ENCODE measurements at regions not wholly inside any gene's neighbourhood (a gene's known extent, or its start where the extent isn't known, plus 50 kb on each side); places are given as distances from the start of the nearest gene placed in this dataset.

DNA sequence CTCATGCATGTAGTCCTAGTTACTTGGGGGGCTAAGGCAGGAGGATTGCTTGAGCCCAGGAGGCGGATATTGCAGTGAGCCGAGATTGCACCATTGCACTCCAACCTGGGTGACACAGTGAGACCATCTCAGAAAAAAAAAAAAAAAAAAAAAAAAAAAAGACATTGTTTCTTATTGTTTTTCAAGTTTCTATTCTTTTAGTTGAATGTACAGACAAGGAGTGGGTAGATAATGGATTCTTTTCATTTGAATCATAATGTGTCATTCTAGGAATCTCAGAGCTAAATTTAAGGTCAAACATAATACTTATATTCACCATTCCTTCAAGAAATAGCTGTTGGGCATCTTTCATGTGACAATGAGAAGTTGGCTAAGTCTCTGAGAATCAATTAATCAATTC lies 157.0 kb upstream of the C21orf91 start:
- DNase-seq (ENCODE audit: low read depth in 4 of 6, low spot score in 6 of 6): no peak
- Histone ChIP-seq H3K4me3 (ENCODE audit: low read depth, low read length) (no peak overlapping the region), H3K4me1 (ENCODE audit: control insufficient read depth, insufficient read depth, low read length) (no peaks in the 10 kb centered on the region), H3K36me3 (ENCODE audit: control insufficient read depth, insufficient read depth, low read length) (no peaks in the 10 kb centered on the region), H3K27me3 (ENCODE audit: control insufficient read depth, insufficient read depth, low read length) (no peaks in the 10 kb centered on the region), H3K9me3 (ENCODE audit: control insufficient read depth, insufficient read depth, low read length) (no peaks in the 10 kb centered on the region), H3K27ac (ENCODE audit: low read depth, low read length) (no peak overlapping the region)
- WGBS (ENCODE audit: insufficient coverage): no CpG with 5 or more reads among the region's 2 CpGs

DNA sequence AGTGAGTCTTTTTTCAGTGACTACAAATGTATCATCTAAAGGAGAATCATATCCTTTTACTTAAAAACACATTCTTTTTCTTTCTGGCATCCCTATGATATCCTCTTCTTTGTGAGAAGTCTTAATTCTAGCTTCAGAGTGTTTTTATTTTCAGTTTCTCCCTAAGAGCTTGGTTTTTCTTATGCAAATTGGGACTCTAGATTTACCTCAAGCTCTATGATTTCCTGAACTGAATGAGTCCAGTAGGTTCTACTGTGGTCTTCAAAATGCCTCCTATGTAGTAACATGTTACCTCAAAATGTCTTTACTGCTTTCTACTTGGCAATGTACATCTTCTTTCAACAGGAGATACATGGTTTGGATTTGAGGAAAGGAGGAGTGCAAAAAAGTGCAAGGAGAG lies 148.2 kb upstream of the C21orf91 start:
- Histone ChIP-seq H3K4me1 (ENCODE audit: control insufficient read depth, insufficient read depth, low read length) (no peaks in the 10 kb centered on the region), H3K36me3 (ENCODE audit: control insufficient read depth, insufficient read depth, low read length) (no peaks in the 10 kb centered on the region), H3K27me3 (ENCODE audit: control insufficient read depth, insufficient read depth, low read length) (no peaks in the 10 kb centered on the region), H3K9me3 (ENCODE audit: control insufficient read depth, insufficient read depth, low read length) (no peaks in the 10 kb centered on the region), H3K4me3 (ENCODE audit: low read depth, low read length) (no peak overlapping the region), H3K27ac (ENCODE audit: low read depth, low read length) (no peak overlapping the region)
- DNase-seq (ENCODE audit: low read depth in 4 of 6, low spot score in 6 of 6): no peak

DNA sequence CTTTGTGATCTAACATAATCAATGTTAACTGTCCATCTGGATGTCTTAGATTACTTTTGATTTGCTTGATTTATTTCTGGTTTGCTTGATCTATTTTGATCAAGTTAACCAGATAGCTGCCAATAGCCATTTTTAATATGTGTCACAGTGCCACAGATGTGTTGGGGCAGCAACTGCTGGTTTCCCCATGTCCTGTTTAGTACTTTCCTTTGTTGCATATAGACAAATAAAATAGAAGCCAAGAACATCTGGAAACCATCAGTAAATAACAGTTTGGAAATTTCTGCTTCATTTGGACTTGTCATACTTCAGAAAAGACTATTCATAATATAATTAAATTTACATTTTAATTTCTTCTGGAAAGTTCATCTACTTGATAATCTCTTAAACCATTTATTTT lies 145.6 kb upstream of the C21orf91 start:
- Histone ChIP-seq H3K27ac (ENCODE audit: low read depth, low read length) (no peak overlapping the region), H3K4me1 (ENCODE audit: control insufficient read depth, insufficient read depth, low read length) (no peaks in the 10 kb centered on the region), H3K9me3 (ENCODE audit: control insufficient read depth, insufficient read depth, low read length) (no peaks in the 10 kb centered on the region), H3K4me3 (ENCODE audit: low read depth, low read length) (no peak overlapping the region), H3K36me3 (ENCODE audit: control insufficient read depth, insufficient read depth, low read length) (no peaks in the 10 kb centered on the region), H3K27me3 (ENCODE audit: control insufficient read depth, insufficient read depth, low read length) (no peaks in the 10 kb centered on the region)
- DNase-seq (ENCODE audit: low read depth in 4 of 6, low spot score in 6 of 6): no peak

DNA sequence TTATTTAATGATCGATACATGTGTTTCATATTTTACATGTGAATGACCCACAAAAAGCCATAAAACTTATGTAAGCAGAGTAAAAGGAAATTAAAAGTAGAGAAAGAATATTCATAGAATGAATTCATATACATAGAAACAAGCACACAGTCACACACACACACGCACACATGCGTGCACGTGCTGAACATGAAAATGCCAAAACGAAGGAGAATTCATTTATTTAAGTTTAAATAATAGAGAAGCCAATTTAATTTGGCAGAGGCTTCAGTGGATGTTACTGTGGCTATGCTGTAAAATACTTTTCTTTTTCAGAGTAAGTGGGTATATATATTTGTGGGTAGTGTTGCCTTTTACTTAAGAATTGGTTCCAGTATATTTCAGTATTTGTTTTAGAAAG lies 145.0 kb upstream of the C21orf91 start:
- no CpG with 5 or more reads among the region's 5 CpGs for WGBS (ENCODE audit: insufficient coverage)
- H3K4me1 ChIP-seq (ENCODE audit: control insufficient read depth, insufficient read depth, low read length): no peaks in the 10 kb centered on the region
- no peaks in the 10 kb centered on the region for H3K36me3 ChIP-seq (ENCODE audit: control insufficient read depth, insufficient read depth, low read length)
- H3K9me3 ChIP-seq (ENCODE audit: control insufficient read depth, insufficient read depth, low read length): no peaks in the 10 kb centered on the region
- no peak for DNase-seq (ENCODE audit: low read depth in 4 of 6, low spot score in 6 of 6)
- H3K27ac ChIP-seq (ENCODE audit: low read depth, low read length): no peak overlapping the region
- H3K4me3 ChIP-seq (ENCODE audit: low read depth, low read length): no peak overlapping the region
- H3K27me3 ChIP-seq (ENCODE audit: control insufficient read depth, insufficient read depth, low read length): no peaks in the 10 kb centered on the region

DNA sequence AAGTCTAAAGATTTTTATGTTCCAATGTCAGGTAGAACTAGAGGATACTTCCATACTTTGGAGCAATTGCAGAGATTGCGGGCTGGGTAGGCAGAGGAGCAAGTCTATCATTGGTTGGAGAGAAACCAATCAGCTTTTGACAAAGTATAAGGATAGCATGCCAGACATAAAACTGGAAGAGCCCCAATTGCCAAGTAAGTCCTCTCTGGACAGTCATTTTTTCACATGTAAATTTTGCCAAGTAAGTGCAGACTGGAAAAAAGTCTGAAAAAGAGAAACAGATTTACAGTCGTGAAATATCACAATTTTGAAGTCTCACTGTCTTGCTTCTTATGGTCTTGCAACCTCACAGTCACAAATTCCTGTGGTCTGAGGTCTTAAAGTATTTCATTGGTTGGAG lies 131.4 kb upstream of the C21orf91 start:
- H3K4me3 ChIP-seq (ENCODE audit: low read depth, low read length): no peak overlapping the region
- H3K4me1 ChIP-seq (ENCODE audit: control insufficient read depth, insufficient read depth, low read length): no peaks in the 10 kb centered on the region
- no peaks in the 10 kb centered on the region for H3K36me3 ChIP-seq (ENCODE audit: control insufficient read depth, insufficient read depth, low read length)
- H3K27ac ChIP-seq (ENCODE audit: low read depth, low read length): no peak overlapping the region
- 100% methylated on average over 1 of the region's 2 CpGs for WGBS (ENCODE audit: insufficient coverage)
- DNase-seq (ENCODE audit: low read depth in 4 of 6, low spot score in 6 of 6): no peak
- H3K9me3 ChIP-seq (ENCODE audit: control insufficient read depth, insufficient read depth, low read length): no peaks in the 10 kb centered on the region
- H3K27me3 ChIP-seq (ENCODE audit: control insufficient read depth, insufficient read depth, low read length): no peaks in the 10 kb centered on the region

DNA sequence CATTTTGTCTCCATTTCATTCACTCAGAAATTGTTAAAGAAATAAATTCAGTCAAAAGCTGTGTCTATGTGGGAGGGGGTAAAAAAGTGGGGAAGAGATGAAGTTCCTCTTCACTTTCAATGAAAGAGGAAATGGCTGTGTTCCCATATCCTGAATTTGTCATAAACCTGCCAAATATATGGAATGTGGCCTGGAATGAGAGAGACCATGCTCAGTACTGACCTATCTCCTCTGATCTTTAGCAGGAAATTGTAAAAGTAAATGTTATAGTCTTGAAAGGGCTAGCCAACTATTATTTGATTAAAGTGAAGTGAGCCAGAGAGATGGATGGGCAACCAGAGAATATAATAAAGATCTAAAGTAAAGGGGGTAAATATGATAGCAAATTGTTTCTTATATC lies 130.3 kb upstream of the C21orf91 start:
- no peaks in the 10 kb centered on the region for H3K4me1 ChIP-seq (ENCODE audit: control insufficient read depth, insufficient read depth, low read length)
- H3K27me3 ChIP-seq (ENCODE audit: control insufficient read depth, insufficient read depth, low read length): no peaks in the 10 kb centered on the region
- no peak overlapping the region for H3K4me3 ChIP-seq (ENCODE audit: low read depth, low read length)
- no peak for DNase-seq (ENCODE audit: low read depth in 4 of 6, low spot score in 6 of 6)
- no peaks in the 10 kb centered on the region for H3K9me3 ChIP-seq (ENCODE audit: control insufficient read depth, insufficient read depth, low read length)
- no peak overlapping the region for H3K27ac ChIP-seq (ENCODE audit: low read depth, low read length)
- no peaks in the 10 kb centered on the region for H3K36me3 ChIP-seq (ENCODE audit: control insufficient read depth, insufficient read depth, low read length)

DNA sequence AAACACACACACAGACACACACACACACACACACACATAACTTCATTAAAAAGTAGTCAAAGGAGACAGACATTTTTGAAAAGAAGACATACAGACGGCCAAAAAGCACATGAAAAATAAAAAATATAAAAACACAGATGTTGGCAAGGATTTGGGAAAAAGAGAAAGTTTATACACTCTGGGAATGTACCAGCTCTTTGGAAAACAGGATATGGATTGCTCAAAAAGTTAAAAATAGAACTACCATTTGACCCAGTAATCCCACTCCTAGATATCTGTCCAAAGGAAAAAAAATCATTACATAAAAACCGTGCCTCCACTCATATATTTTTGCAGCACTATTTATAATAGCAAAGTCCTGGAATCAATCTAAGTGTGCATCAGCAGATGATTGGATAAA lies 128.4 kb upstream of the C21orf91 start:
- Histone ChIP-seq H3K27ac (ENCODE audit: low read depth, low read length) (no peak overlapping the region), H3K27me3 (ENCODE audit: control insufficient read depth, insufficient read depth, low read length) (no peaks in the 10 kb centered on the region), H3K4me3 (ENCODE audit: low read depth, low read length) (no peak overlapping the region), H3K36me3 (ENCODE audit: control insufficient read depth, insufficient read depth, low read length) (no peaks in the 10 kb centered on the region), H3K4me1 (ENCODE audit: control insufficient read depth, insufficient read depth, low read length) (no peaks in the 10 kb centered on the region), H3K9me3 (ENCODE audit: control insufficient read depth, insufficient read depth, low read length) (no peaks in the 10 kb centered on the region)
- no peak for DNase-seq (ENCODE audit: low read depth in 4 of 6, low spot score in 6 of 6)
- no CpG with 5 or more reads among the region's 2 CpGs for WGBS (ENCODE audit: insufficient coverage)

DNA sequence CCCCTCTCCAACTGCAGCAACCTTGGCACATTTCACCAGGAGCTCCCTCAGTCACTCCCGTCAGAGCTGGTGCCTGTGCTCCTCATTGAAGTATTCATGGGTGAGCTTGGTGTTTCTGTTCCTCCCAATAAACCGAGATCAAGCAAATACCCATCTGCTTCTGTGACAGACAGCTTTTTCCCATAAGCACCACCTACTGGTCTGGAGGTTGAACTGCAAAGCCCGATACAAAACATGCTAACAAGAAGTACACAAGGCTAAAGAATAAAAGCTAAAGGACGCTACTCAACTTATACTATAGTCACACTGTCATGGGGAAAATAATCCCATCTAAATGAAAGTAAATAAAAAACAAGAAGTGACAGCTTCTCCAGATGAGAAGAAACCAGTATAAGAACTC lies 111.9 kb upstream of the C21orf91 start:
- DNase-seq (ENCODE audit: low read depth in 4 of 6, low spot score in 6 of 6): no peak
- Histone ChIP-seq H3K4me1 (ENCODE audit: control insufficient read depth, insufficient read depth, low read length) (peaks cover 8% of the 10 kb centered on the region), H3K27ac (ENCODE audit: low read depth, low read length) (no peak overlapping the region), H3K9me3 (ENCODE audit: control insufficient read depth, insufficient read depth, low read length) (no peaks in the 10 kb centered on the region), H3K36me3 (ENCODE audit: control insufficient read depth, insufficient read depth, low read length) (no peaks in the 10 kb centered on the region), H3K27me3 (ENCODE audit: control insufficient read depth, insufficient read depth, low read length) (no peaks in the 10 kb centered on the region), H3K4me3 (ENCODE audit: low read depth, low read length) (no peak overlapping the region)
- 100% methylated on average over 2 of the region's 4 CpGs for WGBS (ENCODE audit: insufficient coverage)

DNA sequence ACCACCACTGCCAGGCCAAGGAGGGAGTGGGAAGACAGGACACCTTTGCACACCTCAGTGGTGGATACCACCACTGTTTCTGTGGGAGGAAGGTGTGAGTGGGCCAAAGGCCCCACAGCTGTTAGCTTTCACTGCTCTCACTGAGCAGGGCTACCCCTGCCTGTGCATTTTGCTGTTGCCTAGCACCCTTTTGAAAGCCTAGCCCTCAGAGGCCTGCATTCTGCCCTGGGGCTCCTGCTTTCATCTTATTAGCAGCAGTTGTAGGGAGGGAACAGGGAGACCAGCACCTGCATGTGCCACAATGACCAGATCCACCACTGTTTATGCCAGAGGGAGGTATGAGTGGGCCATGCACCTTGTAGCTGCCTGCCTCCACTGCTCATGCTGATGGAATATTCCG lies 110.9 kb upstream of the C21orf91 start:
- H3K4me3 ChIP-seq (ENCODE audit: low read depth, low read length): no peak overlapping the region
- DNase-seq (ENCODE audit: low read depth in 4 of 6, low spot score in 6 of 6): no peak
- 88% methylated on average over 1 of the region's 1 CpG for WGBS (ENCODE audit: insufficient coverage)

DNA sequence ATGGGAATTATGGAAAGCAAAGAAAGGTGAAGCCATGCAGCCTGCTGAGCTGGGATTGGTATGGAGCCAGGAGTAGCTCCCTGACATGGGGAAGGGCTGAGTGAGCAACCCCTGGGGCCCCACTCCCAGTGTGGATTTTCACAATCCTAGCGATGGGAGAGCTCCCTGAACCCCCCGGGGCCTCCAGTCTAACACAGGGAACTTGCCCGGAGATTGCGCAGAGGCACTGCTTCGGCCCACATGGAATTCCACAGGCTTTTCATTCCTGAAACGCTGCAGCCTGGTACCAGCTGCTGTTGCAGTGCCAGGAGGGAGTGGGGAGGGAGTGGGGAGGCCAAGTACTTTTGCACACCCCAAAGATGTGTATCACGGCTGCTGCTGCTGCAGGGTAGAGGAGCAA lies 110.4 kb upstream of the C21orf91 start:
- Histone ChIP-seq H3K27me3 (ENCODE audit: control insufficient read depth, insufficient read depth, low read length) (no peaks in the 10 kb centered on the region), H3K27ac (ENCODE audit: low read depth, low read length) (no peak overlapping the region), H3K4me3 (ENCODE audit: low read depth, low read length) (no peak overlapping the region), H3K36me3 (ENCODE audit: control insufficient read depth, insufficient read depth, low read length) (no peaks in the 10 kb centered on the region), H3K9me3 (ENCODE audit: control insufficient read depth, insufficient read depth, low read length) (no peaks in the 10 kb centered on the region), H3K4me1 (ENCODE audit: control insufficient read depth, insufficient read depth, low read length) (peaks cover 8% of the 10 kb centered on the region)
- DNase-seq (ENCODE audit: low read depth in 4 of 6, low spot score in 6 of 6): no peak
- WGBS (ENCODE audit: insufficient coverage): 66% methylated on average over 7 of the region's 7 CpGs

More for the DNA sequence above, 110.9 kb upstream of the C21orf91 start:
- peaks cover 8% of the 10 kb centered on the region for H3K4me1 ChIP-seq (ENCODE audit: control insufficient read depth, insufficient read depth, low read length)
- no peaks in the 10 kb centered on the region for H3K27me3 ChIP-seq (ENCODE audit: control insufficient read depth, insufficient read depth, low read length)
- H3K36me3 ChIP-seq (ENCODE audit: control insufficient read depth, insufficient read depth, low read length): no peaks in the 10 kb centered on the region
- H3K27ac ChIP-seq (ENCODE audit: low read depth, low read length): no peak overlapping the region
- H3K9me3 ChIP-seq (ENCODE audit: control insufficient read depth, insufficient read depth, low read length): no peaks in the 10 kb centered on the region

DNA sequence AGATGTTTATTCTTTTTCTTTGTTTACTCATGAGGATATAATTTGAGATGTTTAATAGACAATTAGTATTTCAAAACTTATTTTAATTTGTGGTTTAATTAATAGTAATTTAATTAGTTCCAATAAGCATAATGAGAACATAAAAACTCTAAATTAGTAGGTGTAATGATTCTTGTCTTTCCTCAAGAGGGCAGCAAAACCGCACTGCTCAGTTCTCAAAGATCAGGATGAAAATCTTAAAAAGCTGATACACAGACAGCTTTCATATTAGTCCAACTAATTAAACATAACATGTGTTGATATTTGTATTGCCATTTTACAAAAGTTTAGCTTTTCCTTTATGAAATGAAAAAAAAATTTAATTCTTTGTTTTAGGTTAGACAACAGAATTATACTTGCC lies 106.7 kb upstream of the C21orf91 start:
- DNase-seq (ENCODE audit: low read depth in 4 of 6, low spot score in 6 of 6): peak in 5 of 6 donors; percentile 33 to 90 (median 62)
- Histone ChIP-seq H3K27ac (ENCODE audit: low read depth, low read length) (no peak overlapping the region), H3K27me3 (ENCODE audit: control insufficient read depth, insufficient read depth, low read length) (no peaks in the 10 kb centered on the region), H3K36me3 (ENCODE audit: control insufficient read depth, insufficient read depth, low read length) (no peaks in the 10 kb centered on the region), H3K9me3 (ENCODE audit: control insufficient read depth, insufficient read depth, low read length) (no peaks in the 10 kb centered on the region), H3K4me1 (ENCODE audit: control insufficient read depth, insufficient read depth, low read length) (peaks cover 8% of the 10 kb centered on the region), H3K4me3 (ENCODE audit: low read depth, low read length) (no peak overlapping the region)
- WGBS (ENCODE audit: insufficient coverage): no CpG with 5 or more reads among the region's 1 CpG
